Ovary (tissue), 3 donors: ENCODE measurements at regions not wholly inside any gene's neighbourhood (a gene's known extent, or its start where the extent isn't known, plus 50 kb on each side); places are given as distances from the start of the nearest gene placed in this dataset.

Experiments used
- CTCF ChIP-seq, 3 donors: fragments of 450-650 bp in 2 of 3; fragments of 200-600 bp in 1 of 3; IDR thresholded peaks; one replicate each; pipeline versions ENCODE4 v1.5.1 to v1.8.0; 2016 to 2022; ENCODE audit warnings: antibody characterized with exemption in 3 of 3, mild to moderate bottlenecking in 1 of 3
- POLR2A ChIP-seq: fragments of 450-650 bp; IDR thresholded peaks from one replicate; pipeline ENCODE4 v1.6.1; 2017; ENCODE audit warnings: antibody characterized with exemption, mild to moderate bottlenecking, moderate library complexity
- donor health status: DM: no; HTN: no; CAD: no.

GRCh38 chr18:24603151-24603550, 142.7 kb downstream of the HRH4 start:
- TF ChIP-seq CTCF (IDR thresholded peaks at IDR 0.05) (no peak), POLR2A (no peak)
